Heart left ventricle (tissue), 13 donors: ENCODE measurements at regions not wholly inside any gene's neighbourhood (a gene's known extent, or its start where the extent isn't known, plus 50 kb on each side); places are given as distances from the start of the nearest gene placed in this dataset.

Experiments used
- CTCF ChIP-seq, 12 donors: fragments of 200-600 bp; sonication (generic) in 4 of 12; IDR thresholded peaks; one replicate each; pipeline versions ENCODE4 v1.5.0 to v1.8.0; 2018 to 2022; ENCODE audit warnings: antibody characterized with exemption in 12 of 12, mild to moderate bottlenecking in 5 of 12
- POLR2A ChIP-seq, 2 donors: fragments of 450-650 bp; IDR thresholded peaks; one replicate each; pipeline ENCODE4 v1.6.1; 2017; ENCODE audit warnings: antibody characterized with exemption in 2 of 2, mild to moderate bottlenecking in 2 of 2, moderate library complexity in 2 of 2
- donor health status: ischemic (EF 13 %, LVEDD 7.1; RV severe dilation, severe dysfunction).
- donor health status: DM: no; HTN: yes; CAD: no.
- donor health status: DM: no; HTN: no; CAD: no.
- donor health status: ischemic (EF 25% LVEDD 6.9; RV normal size, moderate dysfunction).
- donor health status: ischemic (EF 25% LVEDD 5.7; RV mildly dilated, moderate dysfunction).
- donor health status: ischemic (EF 35%, LVEDD 5.7; RV mildly dilated, moderate dysfunction).
- donor health status: nonischemic (EF 11% LVEDD 7.7; RV severe dilation, severe dysfunction).
- donor health status: DM: yes; HTN: yes; CAD: no.
- donor health status: PGD.
- donor health status: ischemic (EF 29% LVEDD 5.4; RV normal size, mild dysfunction).
- donor health status: nonischemic (EF 23%, LVEDD 6.1; RV moderate dilation, normal function).

- no peak for TF ChIP-seq CTCF (IDR thresholded peaks at IDR 0.05)
- no peak for TF ChIP-seq POLR2A (IDR thresholded peaks at IDR 0.05)
Observed at GRCh38 chr18:73384246-73384645, 516.5 kb upstream of the NETO1 start.
